HL-60 (cell line): ENCODE measurements at regions not wholly inside any gene's neighbourhood (a gene's known extent, or its start where the extent isn't known, plus 50 kb on each side); places are given as distances from the start of the nearest gene placed in this dataset.

Source experiments
- DNase-seq, 2 experiments: peaks; one replicate each; pipeline ENCODE4 v3.0.0-alpha.2; 2010 to 2020; ENCODE audit warnings: low read depth in 1 of 2, low spot score in 1 of 2
- H3K27ac ChIP-seq: fragments of 250-450 bp; sonication (Bioruptor Pico); replicated peaks from 2 replicates; pipeline ENCODE4 v1.5.1; 2020; ENCODE audit warnings: mild to moderate bottlenecking, moderate library complexity
- H3K27me3 ChIP-seq: fragments of 250-450 bp; sonication (Bioruptor Pico); 2 replicates; pipeline ENCODE4 v1.5.1; 2021; ENCODE audit warnings: mild to moderate bottlenecking, moderate library complexity; ENCODE audit not compliant: insufficient read depth, poor library complexity, severe bottlenecking
- H3K4me3 ChIP-seq: replicated peaks from 2 replicates; pipeline ENCODE4 v1.5.1; 2011; ENCODE audit warnings: mild to moderate bottlenecking, control low read depth, low read length; ENCODE audit not compliant: insufficient read depth
- CTCF ChIP-seq: IDR thresholded peaks from one replicate; pipeline ENCODE4 v1.5.1; 2011; ENCODE audit warnings: low read length, control low read depth, inconsistent platforms; ENCODE audit not compliant: insufficient read depth
- GABPA ChIP-seq: IDR thresholded peaks from 2 replicates; pipeline ENCODE4 v1.6.1; 2012; ENCODE audit warnings: low read depth
- POLR2AphosphoS5 ChIP-seq: IDR thresholded peaks from 2 replicates; pipeline ENCODE4 v1.6.1; 2012; ENCODE audit warnings: low read depth
- SPI1 ChIP-seq: IDR thresholded peaks from 2 replicates; pipeline ENCODE4 v1.6.1; 2012; ENCODE audit warnings: low read depth, mild to moderate bottlenecking, borderline replicate concordance
- TF ChIP-seq, protein P1 (sequence below): IDR thresholded peaks from 2 replicates; pipeline ENCODE4 v1.6.1; 2012; ENCODE audit warnings: low read depth; ENCODE audit not compliant: insufficient replicate concordance

DNA sequence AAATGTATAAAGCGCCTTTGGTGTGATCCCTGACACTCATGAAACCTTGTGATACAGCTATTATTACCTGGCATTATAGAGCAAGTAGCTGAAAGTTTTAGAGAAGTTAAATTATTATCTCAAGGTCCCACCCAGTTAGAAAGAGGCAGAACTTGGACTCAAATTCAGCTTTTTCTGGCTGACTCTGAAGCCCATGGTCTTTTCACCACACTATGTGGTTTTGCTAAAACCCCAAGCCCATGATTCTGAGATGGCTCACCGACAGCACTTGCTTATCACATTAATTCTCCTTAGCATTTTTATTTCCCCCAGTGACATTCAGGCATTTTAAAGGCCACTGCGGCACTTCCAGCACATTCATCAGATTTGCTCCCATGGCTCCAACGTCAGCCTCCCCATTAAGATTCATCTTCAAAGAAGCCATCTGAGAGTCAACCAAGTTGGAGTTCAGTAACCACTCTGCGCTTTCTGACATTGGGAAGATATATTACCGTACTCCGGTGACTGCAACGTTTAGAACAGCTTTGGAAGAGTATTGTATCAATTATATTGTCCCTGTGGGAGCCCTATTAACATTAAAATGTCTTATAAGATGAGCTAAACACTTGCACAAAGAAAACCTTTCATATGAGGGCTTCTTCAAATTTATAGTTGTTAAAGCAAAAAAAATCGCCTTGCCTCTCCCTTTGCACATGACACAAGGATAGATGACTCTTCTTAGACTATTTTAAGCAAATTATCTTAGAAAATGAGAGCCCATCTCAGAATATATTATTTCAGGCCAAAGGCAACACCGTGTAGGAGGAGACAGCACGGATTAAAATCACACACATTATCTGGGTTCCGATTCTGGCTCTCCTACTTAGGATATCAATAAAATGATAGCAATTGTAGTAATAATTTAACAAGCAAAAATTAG is 638.1 kb downstream of the ACTL7B start:
- H3K27me3 ChIP-seq, result no peaks in the 10 kb centered on the region
- H3K27ac ChIP-seq, result no peak overlapping the region
- DNase-seq, result no peak
- H3K4me3 ChIP-seq, result no peak overlapping the region
- TF ChIP-seq CTCF, result no peak
- no peak for TF ChIP-seq POLR2AphosphoS5
- TF ChIP-seq SPI1, result no peak
- no peak for TF ChIP-seq GABPA
- TF ChIP-seq, protein P1, sequence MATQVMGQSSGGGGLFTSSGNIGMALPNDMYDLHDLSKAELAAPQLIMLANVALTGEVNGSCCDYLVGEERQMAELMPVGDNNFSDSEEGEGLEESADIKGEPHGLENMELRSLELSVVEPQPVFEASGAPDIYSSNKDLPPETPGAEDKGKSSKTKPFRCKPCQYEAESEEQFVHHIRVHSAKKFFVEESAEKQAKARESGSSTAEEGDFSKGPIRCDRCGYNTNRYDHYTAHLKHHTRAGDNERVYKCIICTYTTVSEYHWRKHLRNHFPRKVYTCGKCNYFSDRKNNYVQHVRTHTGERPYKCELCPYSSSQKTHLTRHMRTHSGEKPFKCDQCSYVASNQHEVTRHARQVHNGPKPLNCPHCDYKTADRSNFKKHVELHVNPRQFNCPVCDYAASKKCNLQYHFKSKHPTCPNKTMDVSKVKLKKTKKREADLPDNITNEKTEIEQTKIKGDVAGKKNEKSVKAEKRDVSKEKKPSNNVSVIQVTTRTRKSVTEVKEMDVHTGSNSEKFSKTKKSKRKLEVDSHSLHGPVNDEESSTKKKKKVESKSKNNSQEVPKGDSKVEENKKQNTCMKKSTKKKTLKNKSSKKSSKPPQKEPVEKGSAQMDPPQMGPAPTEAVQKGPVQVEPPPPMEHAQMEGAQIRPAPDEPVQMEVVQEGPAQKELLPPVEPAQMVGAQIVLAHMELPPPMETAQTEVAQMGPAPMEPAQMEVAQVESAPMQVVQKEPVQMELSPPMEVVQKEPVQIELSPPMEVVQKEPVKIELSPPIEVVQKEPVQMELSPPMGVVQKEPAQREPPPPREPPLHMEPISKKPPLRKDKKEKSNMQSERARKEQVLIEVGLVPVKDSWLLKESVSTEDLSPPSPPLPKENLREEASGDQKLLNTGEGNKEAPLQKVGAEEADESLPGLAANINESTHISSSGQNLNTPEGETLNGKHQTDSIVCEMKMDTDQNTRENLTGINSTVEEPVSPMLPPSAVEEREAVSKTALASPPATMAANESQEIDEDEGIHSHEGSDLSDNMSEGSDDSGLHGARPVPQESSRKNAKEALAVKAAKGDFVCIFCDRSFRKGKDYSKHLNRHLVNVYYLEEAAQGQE, result no peak

DNA sequence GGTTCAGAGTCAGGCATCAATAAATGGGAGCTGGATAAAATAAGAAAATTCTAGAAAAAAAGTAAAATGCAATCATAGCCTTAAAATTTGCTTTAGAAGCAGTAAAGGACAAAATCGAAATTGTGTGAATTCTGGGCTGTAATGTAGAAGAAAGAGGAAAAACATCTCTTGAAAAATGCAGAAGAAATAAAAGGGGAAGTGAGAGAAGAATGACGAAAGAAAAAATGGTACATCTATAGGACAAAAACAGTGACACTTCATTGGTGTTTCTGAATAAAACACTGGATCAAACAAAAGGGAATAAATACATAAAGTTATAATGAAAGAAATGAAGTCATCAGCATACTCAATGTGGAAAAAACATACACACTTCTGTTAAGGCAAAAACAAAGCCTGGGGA is 642.3 kb downstream of the ACTL7B start:
- Histone ChIP-seq H3K27me3 (no peaks in the 10 kb centered on the region), H3K4me3 (no peak overlapping the region), H3K27ac (no peak overlapping the region)
- TF ChIP-seq GABPA (no peak), CTCF (no peak), POLR2AphosphoS5 (no peak), SPI1 (peak; percentile 89)
- TF ChIP-seq, protein P1, result no peak
- DNase-seq, result no peak

- no peaks in the 10 kb centered on the region for H3K27me3 ChIP-seq
- TF ChIP-seq SPI1, result no peak
- no peak overlapping the region for H3K27ac ChIP-seq
- no peak overlapping the region for H3K4me3 ChIP-seq
- no peak for DNase-seq
Measured at GRCh38 chr9:108212184-108212583, 643.6 kb downstream of the ACTL7B start.

DNA sequence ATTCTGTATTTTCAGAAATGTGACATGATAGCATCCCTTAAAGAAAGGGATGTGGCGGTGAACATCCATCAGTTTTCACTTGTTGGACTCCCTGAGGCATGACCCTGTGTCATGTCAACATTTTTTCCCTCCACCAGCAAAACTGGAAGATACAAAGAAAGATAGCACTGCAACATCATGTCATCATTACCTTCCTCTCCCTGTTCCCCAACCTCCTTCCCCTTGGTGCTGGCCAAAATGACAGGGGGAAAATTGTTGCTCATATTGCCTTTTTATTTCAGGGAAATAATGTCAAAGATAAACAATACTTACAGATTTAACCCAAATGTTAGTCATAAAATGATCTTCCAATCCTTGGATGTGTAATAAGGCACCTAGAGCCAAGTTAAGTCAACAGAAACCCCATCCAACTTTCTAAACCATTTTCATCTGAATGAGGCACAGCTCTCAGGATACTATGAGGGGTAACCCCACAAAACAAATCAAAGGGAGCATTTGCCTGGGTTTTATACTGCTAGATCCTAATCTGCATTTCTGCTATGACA is 644.3 kb downstream of the ACTL7B start:
- Histone ChIP-seq H3K27me3 (no peaks in the 10 kb centered on the region), H3K27ac (no peak overlapping the region), H3K4me3 (no peak overlapping the region)
- DNase-seq, result no peak
- TF ChIP-seq, protein P1, result no peak
- TF ChIP-seq POLR2AphosphoS5 (no peak), GABPA (no peak), CTCF (no peak), SPI1 (no peak)
